Activated T-cell treated with anti-CD3 and anti-CD28 coated beads, Interleukin-2, amount 50 U/mL, for 48 hours (primary cell): ENCODE measurements at regions not wholly inside any gene's neighbourhood (a gene's known extent, or its start where the extent isn't known, plus 50 kb on each side); places are given as distances from the start of the nearest gene placed in this dataset.

Experiments used
- DNase-seq, 2 experiments: peaks; one replicate each; pipeline ENCODE4 v3.0.0-alpha.2; 2020

DNA sequence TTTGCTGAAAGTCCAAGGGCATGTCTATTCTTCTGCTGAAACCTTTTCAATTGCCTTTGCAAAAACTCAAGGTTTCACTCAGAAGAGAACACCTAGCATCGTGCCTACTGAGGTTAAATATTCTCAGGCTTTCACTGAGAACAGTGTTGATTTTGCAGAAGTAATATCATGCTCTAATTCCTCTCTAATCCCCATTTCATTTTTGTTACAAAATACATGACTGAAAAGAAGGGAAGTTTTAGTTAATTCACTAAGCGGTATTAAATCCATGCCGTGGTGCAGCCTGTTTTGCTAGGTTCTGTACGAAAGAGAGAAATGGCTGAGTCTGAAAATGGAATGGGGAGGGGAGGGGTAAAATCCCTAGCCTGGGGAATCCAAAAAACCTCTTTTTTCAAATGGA, 163.2 kb upstream of the CAMK1G start:
- no peak for DNase-seq

DNA sequence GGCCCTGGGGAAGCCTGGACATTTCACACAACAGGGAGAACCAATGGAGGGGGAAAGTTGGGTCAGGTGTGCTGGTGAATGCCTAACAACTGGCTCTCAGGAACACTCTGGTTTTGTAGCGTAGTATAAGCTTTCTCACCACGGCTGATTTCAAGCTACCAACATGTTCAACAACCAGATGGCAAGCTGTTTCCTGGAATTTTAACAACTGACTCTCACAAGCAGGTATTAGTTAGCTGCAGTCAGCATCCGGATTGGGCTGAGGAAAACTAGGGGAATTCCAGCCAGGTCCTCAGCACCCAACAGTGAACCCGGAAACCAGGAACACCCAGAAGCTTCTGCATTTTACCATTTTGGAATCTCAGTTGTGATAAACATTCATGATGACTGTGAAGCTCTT, 162.3 kb upstream of the CAMK1G start:
- DNase-seq, result no peak

DNA sequence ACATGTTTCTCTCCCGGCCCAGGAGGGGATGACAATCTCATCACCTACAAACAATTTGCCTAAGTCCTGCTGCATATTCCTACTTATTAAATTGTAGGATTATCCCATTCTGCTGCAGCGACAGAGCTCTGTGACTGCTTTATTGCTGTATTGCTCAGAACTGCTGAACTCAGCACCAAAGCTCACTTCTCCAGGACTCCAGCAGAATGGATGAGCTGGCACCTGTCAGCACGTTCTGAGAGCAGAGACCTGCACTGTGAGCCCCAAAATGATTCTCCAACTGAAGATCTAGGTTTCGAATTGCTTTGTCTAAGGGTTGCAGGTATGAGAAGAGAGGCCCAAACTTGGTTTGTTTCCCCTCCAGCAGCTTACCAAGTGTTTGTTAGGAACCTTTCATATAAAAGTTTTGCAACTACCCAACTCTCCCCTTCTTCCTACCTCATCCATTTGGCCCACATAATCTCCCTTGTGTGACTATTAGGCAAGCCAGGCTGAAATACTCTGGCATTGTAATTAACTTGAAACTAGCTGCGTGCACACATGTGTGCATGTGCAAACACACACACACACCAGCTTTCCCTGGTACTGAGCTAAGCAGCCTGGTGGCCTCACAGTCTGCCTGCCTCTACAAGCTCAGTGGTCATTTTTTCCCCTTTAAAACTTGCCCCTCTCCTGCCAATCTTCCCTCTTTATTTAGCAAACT, 161.4 kb upstream of the CAMK1G start:
- no peak for DNase-seq

DNA sequence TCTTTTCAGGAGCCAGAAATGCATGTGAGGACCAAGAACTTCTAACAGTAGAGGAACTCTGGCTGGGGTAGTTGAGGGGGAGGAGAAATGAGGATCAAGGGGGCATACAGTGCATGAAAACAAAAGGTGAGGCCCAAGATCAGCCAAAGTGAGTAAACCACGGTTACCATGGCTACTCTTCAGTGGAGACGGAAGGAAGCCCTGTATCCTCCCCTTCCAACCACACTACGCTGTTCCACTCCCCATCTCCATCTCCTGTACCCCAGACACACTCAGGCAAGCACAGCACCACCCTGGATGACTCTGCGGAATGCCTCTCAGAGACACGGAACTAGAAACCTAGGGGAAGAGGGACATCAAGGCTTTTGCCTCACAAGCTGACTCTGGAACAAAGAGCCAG, 157.6 kb upstream of the CAMK1G start:
- no peak for DNase-seq

DNA sequence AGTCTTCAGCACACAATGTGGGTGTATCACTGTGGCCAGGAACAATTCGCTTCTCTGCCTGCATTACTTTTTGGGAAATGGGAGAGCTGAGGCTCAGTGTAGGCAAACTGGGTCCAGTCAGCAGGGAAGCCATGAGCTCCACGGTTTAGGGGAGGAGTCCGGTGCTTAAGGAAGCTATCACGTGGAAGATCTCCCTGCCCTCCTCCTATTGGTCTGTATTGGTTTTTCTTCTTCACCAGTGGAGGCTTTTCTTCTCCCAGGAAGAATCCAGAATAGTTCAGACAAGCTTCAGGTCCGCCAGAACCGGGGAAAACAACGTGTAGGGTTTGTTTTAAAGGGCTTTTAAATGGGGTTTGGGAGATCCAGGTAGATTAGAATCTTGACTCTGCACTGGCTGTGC, 156.2 kb upstream of the CAMK1G start:
- no peak for DNase-seq

DNA sequence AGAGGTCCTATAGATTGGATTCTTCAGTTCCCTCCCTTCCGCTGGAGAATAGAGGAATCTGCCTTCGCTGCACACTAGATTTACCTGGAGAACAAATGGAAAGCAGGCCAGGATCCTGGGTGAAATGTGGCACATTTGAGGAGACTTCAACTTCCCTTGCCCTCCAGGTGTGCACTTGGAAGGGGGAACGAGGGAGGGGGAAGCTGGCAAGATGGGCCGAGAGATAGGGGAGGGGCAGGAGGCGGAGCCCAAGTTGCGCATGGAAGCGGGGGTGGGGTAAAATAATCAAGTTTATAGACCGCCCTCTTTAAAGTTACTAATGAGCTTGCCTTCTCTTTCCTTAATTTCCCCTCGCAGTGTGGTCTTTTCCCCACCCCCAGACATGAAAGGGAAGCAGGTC, 155.7 kb upstream of the CAMK1G start:
- DNase-seq, result no peak

DNA sequence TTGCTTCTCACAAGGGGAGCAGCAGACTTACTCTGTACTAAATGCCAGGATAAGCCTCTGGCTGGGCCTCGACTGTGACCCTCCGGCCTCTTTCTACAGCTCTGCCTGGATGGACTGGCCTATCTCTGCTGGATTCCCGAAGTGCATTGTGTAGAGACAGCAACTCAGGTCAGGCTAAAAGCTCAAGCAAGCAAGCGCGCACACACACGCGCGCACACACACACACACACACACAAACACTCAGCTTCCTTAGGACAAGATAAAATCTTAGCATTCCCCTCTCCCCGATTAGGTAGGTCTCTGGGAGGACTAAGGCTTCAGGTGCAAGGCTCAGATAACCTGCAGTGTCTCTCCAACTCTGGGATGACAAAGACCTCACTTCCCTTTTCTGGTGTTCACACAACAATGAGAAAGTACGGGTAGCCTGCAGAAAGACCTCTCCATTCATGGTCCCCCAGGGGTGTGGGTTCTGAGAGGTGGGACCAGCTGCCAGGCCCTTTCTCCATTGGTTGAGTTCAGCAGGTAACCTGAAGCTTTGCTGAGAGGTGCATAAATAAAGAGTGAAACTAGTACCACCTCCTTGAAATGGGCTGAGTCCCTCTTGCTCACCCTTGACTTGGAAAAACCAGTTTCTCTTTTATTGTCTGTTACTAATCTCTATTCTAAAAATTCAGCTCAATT, 155.1 kb upstream of the CAMK1G start:
- no peak for DNase-seq

DNA sequence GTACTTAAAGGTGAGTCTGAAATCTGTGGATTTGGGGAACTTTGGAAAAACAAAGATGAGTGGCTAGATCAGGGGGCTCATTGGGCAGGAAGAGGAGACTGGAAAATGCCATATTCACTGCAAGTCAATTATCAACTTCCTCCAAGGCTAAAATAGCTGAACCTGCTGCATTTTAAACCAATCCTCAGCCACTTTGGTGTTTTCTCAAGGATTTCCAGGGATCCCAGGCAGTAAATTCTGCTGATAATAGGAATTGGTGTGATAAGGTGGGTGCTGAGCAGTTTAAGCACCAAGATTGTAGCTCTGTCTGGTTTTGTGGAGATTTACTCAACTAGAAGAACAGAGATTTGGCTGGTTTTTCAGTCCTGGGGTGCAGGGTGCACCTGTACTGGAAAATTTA, 153.9 kb upstream of the CAMK1G start:
- no peak for DNase-seq

DNA sequence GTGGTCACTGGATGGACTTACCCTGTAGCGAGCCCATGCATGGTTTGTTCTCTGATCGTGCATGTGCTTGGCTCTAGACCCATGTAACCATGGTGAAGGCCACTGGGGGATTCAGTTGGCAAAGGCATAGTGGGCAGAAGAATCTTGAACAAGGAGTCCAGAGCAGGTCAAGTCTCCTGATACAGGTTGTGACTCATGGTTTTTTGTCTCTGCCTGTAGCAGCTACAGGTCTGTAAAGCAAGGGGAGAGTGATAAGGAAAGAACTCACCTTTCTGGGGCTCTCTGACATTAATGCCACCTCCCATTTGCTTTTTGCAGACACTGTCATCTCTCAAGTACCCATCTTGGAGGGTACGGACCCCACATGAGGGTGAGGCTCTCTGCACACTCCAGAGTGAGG, 153.4 kb upstream of the CAMK1G start:
- no peak for DNase-seq

DNA sequence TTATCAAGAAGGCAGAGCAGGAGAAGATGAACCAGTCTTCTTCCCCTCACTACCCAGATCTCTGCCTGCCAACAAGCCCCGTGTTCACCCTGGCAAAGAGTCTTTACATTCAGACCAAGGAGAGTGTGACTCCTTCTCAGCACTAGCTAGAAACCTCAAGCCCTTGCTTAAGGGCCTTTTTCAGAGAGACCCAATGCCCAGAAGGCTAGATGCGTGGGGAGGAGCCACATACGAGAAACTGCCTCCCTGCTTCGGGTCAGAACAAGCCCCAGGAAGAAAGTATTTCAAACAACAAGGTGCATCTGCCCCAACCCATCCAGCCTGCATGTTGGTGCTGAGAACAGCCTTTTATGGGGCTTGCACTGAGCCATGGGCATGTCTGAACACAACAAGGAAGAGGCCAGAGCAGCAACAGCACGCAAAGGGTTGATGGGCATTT, 152.7 kb upstream of the CAMK1G start:
- no peak for DNase-seq

DNA sequence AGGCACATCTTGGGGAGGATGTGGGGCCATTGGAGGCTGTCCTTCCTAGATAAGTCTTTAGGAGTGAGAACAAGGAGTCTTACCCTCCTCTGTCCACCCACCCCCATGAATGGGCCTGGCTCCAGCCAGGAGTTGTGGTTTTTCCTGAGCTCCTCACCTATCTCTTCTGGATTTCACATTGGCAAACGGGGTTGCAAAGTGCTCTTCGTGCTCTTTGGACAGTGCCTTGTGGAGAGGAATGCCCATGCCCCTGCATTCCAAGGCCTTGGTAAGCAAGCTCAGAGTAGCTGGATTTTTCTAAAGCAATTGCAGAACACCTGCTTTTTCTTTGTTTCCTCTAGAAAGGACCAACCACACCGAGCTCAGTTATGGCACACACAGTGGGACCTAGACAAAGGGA, 152.1 kb upstream of the CAMK1G start:
- no peak for DNase-seq

DNA sequence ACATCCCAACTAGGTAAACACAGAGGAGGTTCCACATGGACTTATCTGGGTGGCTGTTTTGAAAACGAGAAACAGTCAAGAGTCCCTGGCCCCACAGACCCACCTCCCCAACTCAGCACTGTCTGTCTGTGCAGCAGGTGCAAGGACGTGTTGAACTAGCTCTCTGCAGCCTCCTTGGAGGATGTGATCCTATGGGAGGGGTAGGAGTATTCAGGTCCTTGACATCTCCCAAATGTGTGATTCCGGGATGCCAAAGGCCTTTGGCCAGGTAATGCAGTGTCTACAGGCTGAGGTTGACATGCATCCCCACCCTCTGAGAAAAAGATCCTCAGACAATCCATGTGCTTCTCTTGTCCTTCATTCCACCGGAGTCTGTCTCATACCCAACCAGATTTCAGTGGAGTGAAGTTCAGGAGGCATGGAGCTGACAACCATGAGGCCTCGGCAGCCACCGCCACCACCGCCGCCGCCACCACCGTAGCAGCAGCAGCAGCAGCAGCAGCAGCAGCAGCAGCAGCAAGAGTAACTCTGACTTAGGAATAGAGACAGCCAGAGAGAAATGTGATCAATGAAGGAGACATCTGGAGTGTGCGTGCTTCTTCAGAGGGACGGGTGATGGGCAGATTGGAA, 151.6 kb upstream of the CAMK1G start:
- DNase-seq, result no peak

DNA sequence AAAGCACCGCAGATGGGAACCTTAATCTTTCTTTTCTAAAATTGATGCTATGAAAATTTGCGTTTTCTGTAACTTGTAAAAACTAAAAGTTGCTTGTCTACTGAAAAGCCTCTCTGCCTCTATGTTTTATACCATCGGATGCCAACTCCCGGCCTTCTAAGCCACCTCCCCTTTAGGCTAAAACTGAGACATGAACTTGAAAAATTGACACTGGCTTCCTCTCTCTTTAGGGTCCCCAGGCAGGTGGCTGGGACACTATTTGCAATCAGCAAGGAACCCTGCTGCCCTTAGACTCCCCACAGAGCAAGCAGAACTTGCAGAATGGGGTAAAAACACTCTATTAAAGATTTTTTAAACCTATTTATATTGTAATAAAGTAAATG, 151.1 kb upstream of the CAMK1G start:
- DNase-seq, result no peak

DNA sequence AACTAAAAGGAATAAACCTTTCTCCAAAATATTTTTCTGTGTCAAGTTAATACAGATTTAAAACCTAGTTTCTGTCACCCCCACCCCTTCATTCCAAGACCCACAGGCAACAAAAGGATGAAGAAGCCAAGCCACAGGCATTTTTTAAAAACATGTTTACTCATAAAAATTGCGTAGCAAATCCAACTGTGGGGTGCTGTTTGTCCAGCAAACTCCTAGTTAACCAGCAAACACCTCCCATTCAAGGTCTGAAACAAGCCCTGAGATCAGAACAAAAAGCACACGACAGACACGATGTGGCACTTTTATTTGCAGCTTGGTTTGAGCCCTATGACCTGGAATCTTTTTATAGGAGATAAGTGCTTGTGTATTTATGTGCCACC, 149.9 kb upstream of the CAMK1G start:
- DNase-seq, result no peak

DNA sequence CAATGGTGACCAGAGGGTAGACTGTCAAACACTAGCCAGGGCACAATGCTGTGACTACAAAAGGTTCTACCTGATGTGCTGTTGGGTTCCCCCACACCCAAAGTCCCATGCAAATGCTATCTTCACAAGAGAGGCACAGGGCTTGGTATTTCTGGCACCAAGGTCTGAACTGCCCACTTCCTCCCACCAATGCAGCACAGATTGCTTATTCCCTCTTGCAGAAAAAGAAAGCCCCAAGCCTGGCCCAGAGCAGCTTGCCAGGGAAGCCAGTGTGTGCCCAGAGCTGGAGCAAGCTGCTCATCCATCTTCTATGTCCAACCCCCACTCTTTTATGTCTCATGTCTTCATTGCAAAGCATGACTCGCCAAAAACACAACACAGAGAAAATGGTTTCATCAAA, 149.4 kb upstream of the CAMK1G start:
- DNase-seq, result no peak

DNA sequence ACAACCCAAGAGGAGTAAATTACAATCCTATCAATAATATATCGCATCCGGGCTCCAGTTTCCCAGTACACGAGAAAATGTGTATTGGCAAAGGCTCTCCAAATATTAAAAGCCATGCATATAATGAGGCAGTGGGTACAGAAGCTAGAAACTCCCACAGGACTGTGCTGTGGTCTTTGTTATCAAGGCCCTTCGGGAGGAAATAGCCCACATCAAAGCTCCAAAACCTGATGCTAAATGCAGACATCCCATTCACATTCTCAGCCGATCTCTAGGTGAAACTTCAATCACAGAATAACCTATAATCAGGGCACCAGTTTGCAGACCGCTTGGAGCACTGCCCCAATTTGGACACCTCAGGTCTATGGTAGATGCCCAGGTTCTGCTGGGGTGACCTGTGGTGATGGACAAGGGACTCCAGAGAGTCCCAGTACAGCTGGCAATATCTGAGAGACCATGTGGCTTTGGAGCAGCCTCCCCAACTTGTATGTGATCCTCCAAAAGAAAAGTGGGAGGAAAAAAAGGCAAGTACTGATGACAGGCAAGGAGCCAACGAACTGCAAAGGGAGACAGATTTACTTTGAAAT, 148.8 kb upstream of the CAMK1G start:
- no peak for DNase-seq

DNA sequence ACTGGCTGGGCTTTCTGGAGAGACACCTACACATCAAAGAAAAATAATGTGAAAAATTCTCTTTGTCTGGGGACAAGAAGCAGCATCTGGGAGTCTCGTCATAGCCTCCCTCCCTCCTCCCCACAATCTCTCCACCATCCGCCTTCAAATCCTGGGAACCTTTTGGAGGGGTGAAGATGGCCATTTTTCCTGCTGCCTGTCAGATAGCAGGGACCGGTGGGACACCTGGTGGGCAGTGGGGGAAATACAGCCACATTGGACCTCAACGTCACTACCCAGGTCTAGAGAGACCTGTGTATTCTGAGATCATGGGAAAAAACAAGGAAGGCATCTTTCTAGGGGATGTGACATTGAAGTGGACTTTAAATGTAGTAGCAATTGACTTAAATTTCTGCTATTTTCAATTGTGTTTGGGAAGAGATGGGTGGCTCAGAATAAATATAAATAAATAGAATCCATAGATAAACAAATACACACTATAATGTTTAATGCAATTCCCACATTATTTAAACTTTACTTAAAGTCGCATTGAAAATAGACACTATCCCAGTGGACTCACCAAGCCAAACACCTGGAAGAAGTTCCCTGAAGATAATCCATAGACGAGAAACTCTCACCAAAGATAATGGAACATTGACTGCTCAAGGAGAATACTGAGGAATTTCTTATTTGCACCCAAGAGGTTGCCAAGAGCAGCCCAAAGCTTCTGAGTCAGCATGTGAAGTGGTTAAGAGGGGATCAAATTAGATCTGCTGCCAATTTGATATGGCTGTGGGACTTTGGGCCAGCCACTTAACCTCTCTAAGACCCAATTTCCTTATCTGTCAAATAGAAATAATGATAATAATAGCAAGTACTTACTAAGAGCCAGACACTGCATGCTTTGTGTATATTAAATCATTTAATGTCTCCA, 147.6 kb upstream of the CAMK1G start:
- peak; percentile 60 to 68 for DNase-seq

DNA sequence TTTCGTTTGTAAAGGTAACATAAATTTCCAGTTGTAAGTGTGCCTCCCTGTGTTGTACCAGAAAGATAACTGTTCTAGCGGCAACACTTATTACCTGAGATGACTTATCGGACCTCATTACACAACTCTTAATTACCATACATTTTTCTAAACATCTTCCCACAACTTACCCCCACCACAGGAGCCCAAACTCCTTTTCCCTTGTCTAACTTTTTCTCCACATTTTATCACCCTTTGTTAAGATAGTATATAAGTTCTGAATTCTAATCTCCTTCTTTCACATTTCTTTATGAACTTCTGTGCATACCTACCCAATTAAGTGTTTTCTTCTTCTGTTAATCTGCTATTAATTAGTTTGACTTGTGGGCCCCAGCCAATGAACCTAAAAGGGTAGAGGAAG, 143.7 kb upstream of the CAMK1G start:
- no peak for DNase-seq

DNA sequence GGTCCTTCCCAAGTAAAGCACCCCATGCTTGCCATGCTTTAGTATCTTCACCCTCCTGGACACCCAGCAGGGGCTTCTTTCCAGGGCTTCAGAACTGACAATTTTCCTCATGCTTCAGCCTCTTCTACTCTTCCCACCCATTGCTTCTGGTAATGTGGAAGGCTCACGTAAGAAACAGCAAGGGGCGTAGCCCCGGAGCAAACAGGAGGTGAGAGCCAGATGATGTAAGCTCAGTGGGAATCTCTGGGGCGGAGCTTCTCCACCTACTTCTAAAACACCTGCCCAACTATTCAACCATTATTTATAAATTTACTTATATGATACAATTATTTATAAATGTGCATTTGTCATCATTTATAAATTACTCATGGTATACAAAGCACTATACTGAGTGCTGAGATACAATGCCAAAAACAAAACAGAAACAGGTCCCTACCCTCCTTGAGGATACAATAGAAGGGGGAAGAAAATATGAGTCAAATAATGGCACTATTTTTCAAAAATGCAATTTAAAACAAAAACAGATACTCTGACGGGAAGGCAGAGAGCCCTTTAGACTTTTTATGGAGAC, 140.1 kb upstream of the CAMK1G start:
- DNase-seq, result no peak

DNA sequence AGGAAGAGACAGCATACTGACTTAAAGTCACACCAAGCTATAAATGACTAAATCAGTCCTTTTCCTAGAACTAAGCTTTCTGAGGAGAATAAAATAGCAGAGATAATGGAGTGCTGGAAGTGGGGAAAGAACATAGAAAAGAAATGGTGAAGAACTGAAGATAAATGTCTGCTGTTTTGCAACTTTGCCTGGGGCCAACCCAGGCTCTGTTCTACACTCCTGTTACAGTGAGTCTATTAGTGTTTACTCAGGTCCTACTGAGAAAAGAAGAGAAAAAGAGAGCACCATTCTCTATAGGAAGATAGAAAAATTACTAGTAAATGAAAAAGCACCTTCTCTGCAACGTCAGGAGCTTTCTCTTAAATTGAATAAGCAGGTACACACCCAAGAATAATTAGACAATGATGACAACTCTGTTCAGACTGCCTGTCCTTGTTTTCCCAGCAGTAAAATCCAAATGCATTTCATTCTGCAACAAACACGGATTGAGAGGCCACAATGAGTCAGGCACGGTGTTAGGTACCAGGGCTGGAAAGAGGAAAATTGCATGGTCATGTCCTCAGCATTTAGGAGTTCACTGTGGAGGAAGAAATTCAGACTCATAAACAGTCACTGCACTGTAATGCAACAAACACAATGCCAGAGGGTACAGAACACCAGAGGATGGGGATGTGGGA, 139.4 kb upstream of the CAMK1G start:
- no peak for DNase-seq

DNA sequence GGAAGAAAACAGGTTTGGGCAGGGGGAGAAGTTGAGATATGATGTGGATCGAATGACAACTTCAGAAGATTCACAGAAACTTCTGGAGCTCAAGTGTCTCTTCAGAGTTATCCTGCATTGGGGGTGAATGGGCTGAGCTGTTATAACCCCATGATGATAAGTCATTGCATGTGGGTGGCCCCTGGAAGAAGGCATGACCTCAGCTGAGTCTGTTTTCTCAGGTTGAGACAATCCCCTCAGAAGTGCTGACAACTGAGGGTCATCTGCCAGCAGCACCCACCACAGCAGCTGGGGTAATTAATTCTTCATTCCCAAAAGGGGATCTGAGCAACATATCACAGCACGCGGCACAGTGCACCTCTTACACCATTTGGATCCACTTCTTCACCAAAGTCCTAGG, 138.6 kb upstream of the CAMK1G start:
- no peak for DNase-seq

DNA sequence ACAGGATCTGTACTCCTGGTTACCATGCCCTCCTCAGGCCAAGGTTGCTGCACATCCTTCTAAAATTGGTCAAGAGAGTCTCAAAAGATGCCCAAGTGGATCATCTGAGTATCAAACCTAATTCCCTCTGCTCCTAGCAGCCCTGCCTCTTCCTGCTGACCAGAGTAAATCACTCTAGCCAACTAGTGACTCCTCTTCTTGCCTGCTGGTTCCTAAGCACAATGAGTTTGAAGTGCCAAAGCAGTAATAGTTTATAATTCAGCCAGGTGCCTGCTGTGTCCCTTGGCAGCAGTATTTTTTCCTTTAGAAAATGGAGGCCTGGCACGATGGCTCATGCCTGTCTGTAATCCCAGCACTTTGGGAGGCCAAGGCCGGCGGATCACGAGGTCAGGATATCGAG, 137.9 kb upstream of the CAMK1G start:
- no peak for DNase-seq
